WERI-Rb-1 (cell line): ENCODE measurements at regions not wholly inside any gene's neighbourhood (a gene's known extent, or its start where the extent isn't known, plus 50 kb on each side); places are given as distances from the start of the nearest gene placed in this dataset.

Source experiments
- DNase-seq: peaks from one replicate; pipeline ENCODE4 v3.0.0-alpha.2; 2020
- H3K27ac ChIP-seq: fragments of 250-450 bp; sonication (Bioruptor Pico); 2 replicates; pipeline ENCODE4 v1.5.1; 2020; ENCODE audit warnings: mild to moderate bottlenecking, moderate library complexity
- H3K27me3 ChIP-seq: fragments of 250-450 bp; sonication (Bioruptor Pico); 2 replicates; pipeline ENCODE4 v1.5.1; 2021; ENCODE audit warnings: mild to moderate bottlenecking, low read depth, moderate library complexity; ENCODE audit not compliant: insufficient read depth, severe bottlenecking
- H3K36me3 ChIP-seq: fragments of 250-450 bp; sonication (Bioruptor Pico); 2 replicates; pipeline ENCODE4 v1.5.1; 2020; ENCODE audit warnings: mild to moderate bottlenecking, moderate library complexity
- H3K4me3 ChIP-seq: 2 replicates; pipeline ENCODE4 v1.5.1; 2011; ENCODE audit warnings: low read depth, mild to moderate bottlenecking, control low read depth, low read length
- H3K9me3 ChIP-seq: fragments of 250-450 bp; sonication (Bioruptor Pico); 2 replicates; pipeline ENCODE4 v1.5.1; 2021; ENCODE audit warnings: mild to moderate bottlenecking, moderate library complexity; ENCODE audit not compliant: severe bottlenecking
- CTCF ChIP-seq: IDR thresholded peaks from 2 replicates; pipeline ENCODE4 v1.5.1; 2011; ENCODE audit warnings: low read depth, mild to moderate bottlenecking, control low read depth, inconsistent platforms, low read length

- TF ChIP-seq CTCF = no peak
- no peak for DNase-seq
These were observed 75.9 kb upstream of the AVPR1A start for GRCh38 chr12:63226792-63227463.

GRCh38 chr12:63224396-63224795 lies 73.4 kb upstream of the AVPR1A start:
- DNase-seq = no peak
- no peak overlapping the region for H3K4me3 ChIP-seq
- no peak for TF ChIP-seq CTCF

More at GRCh38 chr12:63226792-63227463, 75.9 kb upstream of the AVPR1A start:
- H3K9me3 ChIP-seq = no peaks in the 10 kb centered on the region
- peaks cover 9% of the 10 kb centered on the region for H3K27me3 ChIP-seq
- H3K27ac ChIP-seq = no peak overlapping the region
- H3K4me3 ChIP-seq = no peak overlapping the region
- no peaks in the 10 kb centered on the region for H3K36me3 ChIP-seq

GRCh38 chr12:63223128-63223527 lies 72.1 kb upstream of the AVPR1A start:
- Histone ChIP-seq H3K27ac (no peak overlapping the region), H3K4me3 (no peak overlapping the region), H3K36me3 (no peaks in the 10 kb centered on the region), H3K9me3 (no peaks in the 10 kb centered on the region), H3K27me3 (peaks cover 3% of the 10 kb centered on the region)
- no peak for DNase-seq
- TF ChIP-seq CTCF = no peak

More at GRCh38 chr12:63224396-63224795, 73.4 kb upstream of the AVPR1A start:
- Histone ChIP-seq H3K27ac (no peak overlapping the region), H3K27me3 (peaks cover 3% of the 10 kb centered on the region), H3K9me3 (no peaks in the 10 kb centered on the region), H3K36me3 (no peaks in the 10 kb centered on the region)

GRCh38 chr12:63222582-63222981 lies 71.6 kb upstream of the AVPR1A start:
- Histone ChIP-seq H3K27me3 (peaks cover 3% of the 10 kb centered on the region), H3K27ac (no peak overlapping the region), H3K4me3 (no peak overlapping the region), H3K9me3 (no peaks in the 10 kb centered on the region), H3K36me3 (no peaks in the 10 kb centered on the region)
- TF ChIP-seq CTCF = no peak
- no peak for DNase-seq

GRCh38 chr12:63220921-63221320 lies 69.9 kb upstream of the AVPR1A start:
- DNase-seq = no peak
- H3K27me3 ChIP-seq = no peaks in the 10 kb centered on the region
- H3K27ac ChIP-seq = no peak overlapping the region
- TF ChIP-seq CTCF = no peak
- no peaks in the 10 kb centered on the region for H3K36me3 ChIP-seq
- no peak overlapping the region for H3K4me3 ChIP-seq
- H3K9me3 ChIP-seq = no peaks in the 10 kb centered on the region

- no peaks in the 10 kb centered on the region for H3K9me3 ChIP-seq
- H3K27ac ChIP-seq = no peak overlapping the region
- no peak for TF ChIP-seq CTCF
- H3K36me3 ChIP-seq = no peaks in the 10 kb centered on the region
- peaks cover 2% of the 10 kb centered on the region for H3K27me3 ChIP-seq
- no peak for DNase-seq
- H3K4me3 ChIP-seq = no peak overlapping the region
These were observed 61.3 kb upstream of the AVPR1A start for GRCh38 chr12:63212316-63212715.
